PC-9 (cell line): ENCODE measurements at regions not wholly inside any gene's neighbourhood (a gene's known extent, or its start where the extent isn't known, plus 50 kb on each side); places are given as distances from the start of the nearest gene placed in this dataset.

Experiments
- BruUV-seq: library from RNA; stranded (reverse); fragments of 400-500 nt; replicated peaks from 2 replicates; lab custom pipeline; 2021; lab: Mats Ljungman, UMichigan
- CTCF ChIA-PET: fragments of 300-600 bp; sonication (Branson Sonifier 250); formaldehyde crosslinking; loops from one replicate; lab custom pipeline; 2022; ENCODE audit warnings: antibody characterized with exemption; lab: Charles Lee
- POLR2A ChIA-PET: fragments of 300-600 bp; sonication (Branson Sonifier 250); formaldehyde crosslinking; loops from one replicate; lab custom pipeline; 2022; ENCODE audit warnings: antibody characterized with exemption; ENCODE audit not compliant: unreplicated experiment; lab: Charles Lee
- DNase-seq, 2 experiments: peaks; one replicate each; pipeline versions ENCODE4 v3.0.0 to v3.0.0-alpha.2; 2015 to 2022; ENCODE audit warnings: mixed read lengths in 1 of 2
- H2AFZ ChIP-seq: fragments of 200-600 bp; sonication (generic); 2 replicates; pipeline ENCODE4 v1.8.1; 2017; ENCODE audit warnings: antibody characterized with exemption
- H3F3A ChIP-seq: fragments of 200-600 bp; sonication (generic); 2 replicates; pipeline ENCODE4 v1.8.1; 2017; ENCODE audit warnings: antibody characterized with exemption, mild to moderate bottlenecking, low read depth; ENCODE audit not compliant: insufficient read depth
- H3K27ac ChIP-seq: fragments of 200-600 bp; sonication (generic); 2 replicates; pipeline ENCODE4 v1.6.1; 2016; ENCODE audit warnings: mixed run types
- H3K27me3 ChIP-seq: fragments of 200-600 bp; sonication (generic); 2 replicates; pipeline ENCODE4 v1.6.1; 2016; ENCODE audit warnings: low read depth, mixed run types; ENCODE audit not compliant: insufficient read depth
- H3K36me3 ChIP-seq: fragments of 200-600 bp; sonication (generic); 2 replicates; pipeline ENCODE4 v1.6.1; 2016; ENCODE audit warnings: low read depth, mixed run types
- H3K4me1 ChIP-seq: fragments of 200-600 bp; sonication (generic); replicated peaks from 2 replicates; pipeline ENCODE4 v1.6.1; 2016; ENCODE audit warnings: mixed run types; ENCODE audit not compliant: insufficient read depth
- H3K4me2 ChIP-seq: fragments of 200-600 bp; sonication (generic); 2 replicates; pipeline ENCODE4 v1.6.1; 2017; ENCODE audit warnings: mixed run types
- H3K4me3 ChIP-seq: fragments of 200-600 bp; sonication (generic); 2 replicates; pipeline ENCODE4 v1.6.1; 2016; ENCODE audit warnings: mixed run types
- H3K79me2 ChIP-seq: fragments of 200-600 bp; sonication (generic); 2 replicates; pipeline ENCODE4 v1.6.1; 2017; ENCODE audit warnings: low read depth, mixed run types
- H3K9me2 ChIP-seq: fragments of 200-600 bp; sonication (generic); 2 replicates; pipeline ENCODE4 v1.8.1; 2017; ENCODE audit warnings: mild to moderate bottlenecking; ENCODE audit not compliant: insufficient read depth
- H3K9me3 ChIP-seq: fragments of 200-600 bp; sonication (generic); 2 replicates; pipeline ENCODE4 v1.8.1; 2016; ENCODE audit warnings: low read depth; ENCODE audit not compliant: insufficient read depth
- H4K20me1 ChIP-seq: fragments of 200-600 bp; sonication (generic); 2 replicates; pipeline ENCODE4 v1.8.1; 2017; ENCODE audit not compliant: insufficient read depth
- EZH2 ChIP-seq: fragments of 200-600 bp; sonication (generic); IDR thresholded peaks from 2 replicates; pipeline ENCODE4 v1.8.0; 2017; ENCODE audit warnings: antibody characterized with exemption, low read depth
- intact Hi-C: fragments of 100-400 bp; cut with micrococcal nuclease; formaldehyde crosslinking; loops from one replicate; pipeline ENCODE4 v1.10.0; 2022; ENCODE audit not compliant: unreplicated experiment
- TF ChIP-seq, protein P1 (sequence below): fragments of 200-600 bp; sonication (generic); conservative IDR thresholded peaks from 2 replicates; pipeline ENCODE4 v1.6.1; 2017; ENCODE audit warnings: mixed run types, antibody characterized with exemption, mild to moderate bottlenecking, moderate library complexity

DNA sequence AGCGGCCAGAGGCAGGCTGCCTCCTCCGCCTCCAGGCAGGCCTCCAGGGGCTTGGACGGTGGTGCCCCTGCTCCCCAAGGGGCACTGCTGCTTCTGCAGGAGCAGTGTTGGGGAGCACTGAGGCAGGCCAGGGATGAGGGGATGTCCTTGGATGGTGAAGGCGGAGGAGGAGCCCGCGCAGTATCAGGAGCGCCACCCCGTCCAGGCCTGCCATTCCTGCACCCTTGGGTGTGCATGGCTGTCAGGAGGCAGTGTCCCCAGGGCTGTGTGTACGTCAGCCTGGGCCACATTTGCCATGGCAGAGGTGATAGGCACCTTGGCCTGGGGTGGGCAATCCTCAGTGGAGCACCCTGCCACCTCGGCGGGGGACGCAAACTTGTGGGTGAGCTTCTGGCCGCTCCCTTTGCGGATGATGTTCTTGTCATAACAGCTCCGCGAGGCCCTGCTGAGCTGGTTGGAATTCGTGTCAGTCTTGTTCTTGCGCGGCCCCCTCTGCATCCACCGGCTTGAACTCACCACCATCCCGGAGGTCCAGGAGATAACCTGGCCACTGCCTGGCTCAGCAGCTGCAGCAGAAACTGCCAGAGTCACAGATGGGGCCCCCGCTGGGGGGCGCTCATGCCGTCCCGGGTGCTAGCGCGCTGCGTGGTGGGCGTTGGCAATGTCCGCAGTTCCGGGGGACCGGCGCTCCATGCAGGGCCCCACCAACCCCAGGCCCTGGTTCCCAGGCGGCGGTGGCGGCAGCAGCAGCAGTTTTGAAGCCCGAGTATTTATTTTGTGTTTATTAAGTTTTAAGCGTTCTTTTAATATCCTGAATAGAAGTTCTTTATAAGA, 182.3 kb upstream of the ADCY1 start:
- Histone ChIP-seq H2AFZ (no peak overlapping the region), H3K79me2 (no peaks in the 10 kb centered on the region), H3K4me3 (no peak overlapping the region), H3F3A (no peaks in the 10 kb centered on the region), H3K36me3 (no peaks in the 10 kb centered on the region), H4K20me1 (no peaks in the 10 kb centered on the region), H3K9me3 (peaks cover 7% of the 10 kb centered on the region), H3K4me2 (no peak overlapping the region), H3K9me2 (no peaks in the 10 kb centered on the region), H3K27ac (no peak overlapping the region), H3K4me1 (no peaks in the 10 kb centered on the region), H3K27me3 (peaks cover 48% of the 10 kb centered on the region)
- POLR2A ChIA-PET: no interaction called here
- no peak for DNase-seq
- intact Hi-C loops: no loop called here
- CTCF ChIA-PET: no interaction called here
- no TSS peak for BruUV-seq
- TF ChIP-seq, protein P1, sequence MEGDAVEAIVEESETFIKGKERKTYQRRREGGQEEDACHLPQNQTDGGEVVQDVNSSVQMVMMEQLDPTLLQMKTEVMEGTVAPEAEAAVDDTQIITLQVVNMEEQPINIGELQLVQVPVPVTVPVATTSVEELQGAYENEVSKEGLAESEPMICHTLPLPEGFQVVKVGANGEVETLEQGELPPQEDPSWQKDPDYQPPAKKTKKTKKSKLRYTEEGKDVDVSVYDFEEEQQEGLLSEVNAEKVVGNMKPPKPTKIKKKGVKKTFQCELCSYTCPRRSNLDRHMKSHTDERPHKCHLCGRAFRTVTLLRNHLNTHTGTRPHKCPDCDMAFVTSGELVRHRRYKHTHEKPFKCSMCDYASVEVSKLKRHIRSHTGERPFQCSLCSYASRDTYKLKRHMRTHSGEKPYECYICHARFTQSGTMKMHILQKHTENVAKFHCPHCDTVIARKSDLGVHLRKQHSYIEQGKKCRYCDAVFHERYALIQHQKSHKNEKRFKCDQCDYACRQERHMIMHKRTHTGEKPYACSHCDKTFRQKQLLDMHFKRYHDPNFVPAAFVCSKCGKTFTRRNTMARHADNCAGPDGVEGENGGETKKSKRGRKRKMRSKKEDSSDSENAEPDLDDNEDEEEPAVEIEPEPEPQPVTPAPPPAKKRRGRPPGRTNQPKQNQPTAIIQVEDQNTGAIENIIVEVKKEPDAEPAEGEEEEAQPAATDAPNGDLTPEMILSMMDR: no peak; the same call in 1 of the 2 replicates
- TF ChIP-seq EZH2: no peak

GRCh38 chr7:45394117-45394708, 180.0 kb upstream of the ADCY1 start:
- Histone ChIP-seq H4K20me1 (no peaks in the 10 kb centered on the region), H3K4me1 (no peaks in the 10 kb centered on the region), H3K79me2 (no peaks in the 10 kb centered on the region), H3K9me2 (no peaks in the 10 kb centered on the region), H3K36me3 (no peaks in the 10 kb centered on the region), H3K27me3 (peaks cover 59% of the 10 kb centered on the region), H2AFZ (no peak overlapping the region), H3K9me3 (peaks cover 7% of the 10 kb centered on the region), H3K4me2 (no peak overlapping the region), H3K4me3 (no peak overlapping the region), H3F3A (no peaks in the 10 kb centered on the region), H3K27ac (no peak overlapping the region)
- CTCF ChIA-PET: no interaction called here
- intact Hi-C loops: no loop called here
- no peak for DNase-seq
- no TSS peak for BruUV-seq
- POLR2A ChIA-PET: no interaction called here
- TF ChIP-seq, protein P1: no peak
- no peak for TF ChIP-seq EZH2

GRCh38 chr7:45399069-45399468, 175.1 kb upstream of the ADCY1 start:
- Histone ChIP-seq H4K20me1 (no peaks in the 10 kb centered on the region), H3K27me3 (peaks cover 21% of the 10 kb centered on the region; the same call in 1 of the 2 replicates), H3K9me3 (peaks cover 14% of the 10 kb centered on the region), H3F3A (no peaks in the 10 kb centered on the region), H3K9me2 (no peaks in the 10 kb centered on the region), H3K27ac (no peak overlapping the region), H3K36me3 (no peaks in the 10 kb centered on the region), H2AFZ (no peak overlapping the region), H3K4me1 (peaks cover 10% of the 10 kb centered on the region), H3K79me2 (no peaks in the 10 kb centered on the region), H3K4me2 (no peak overlapping the region), H3K4me3 (no peak overlapping the region)
- intact Hi-C loops: no loop called here
- no peak for TF ChIP-seq EZH2
- TF ChIP-seq, protein P1: no peak
- ChIA-PET CTCF (no interaction called here), POLR2A (no interaction called here)
- no TSS peak for BruUV-seq
- DNase-seq: no peak
